ENCODE measurements at regions not wholly inside any gene's neighbourhood (a gene's known extent, or its start where the extent isn't known, plus 50 kb on each side); places are given as distances from the start of the nearest gene placed in this dataset.
"Not testable (repeated sequence)": the region's sequence is repeated elsewhere in the genome, so short reads cannot be mapped to it uniquely, and the experiment has no call there.

GRCh38 chrX:122154019-122154418 lies 1030.1 kb upstream of the GRIA3 start:
- intact Hi-C loops (cut with micrococcal nuclease), result no loop called here

DNA sequence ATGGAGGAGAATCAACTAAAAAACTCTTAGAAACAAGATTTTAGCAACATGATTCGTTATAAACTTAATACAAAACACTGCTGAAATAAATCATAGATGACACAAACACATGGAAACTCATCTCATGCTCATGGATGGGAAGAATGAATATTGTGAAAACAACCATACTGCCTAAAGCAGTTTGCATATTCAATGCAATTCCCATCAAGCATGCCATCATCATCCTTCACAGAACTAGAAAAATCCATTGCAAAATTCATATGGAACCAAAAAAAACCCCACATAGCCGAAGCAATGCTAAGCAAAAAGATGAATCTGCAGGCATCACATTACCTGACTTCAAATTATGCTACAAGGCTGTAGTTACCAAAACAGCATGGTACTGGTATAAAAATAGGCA lies 1015.8 kb upstream of the GRIA3 start:
- intact Hi-C loops (cut with micrococcal nuclease), result no loop called here

GRCh38 chrX:122184791-122185190 lies 999.3 kb upstream of the GRIA3 start:
- intact Hi-C loops (cut with micrococcal nuclease), result no loop called here

DNA sequence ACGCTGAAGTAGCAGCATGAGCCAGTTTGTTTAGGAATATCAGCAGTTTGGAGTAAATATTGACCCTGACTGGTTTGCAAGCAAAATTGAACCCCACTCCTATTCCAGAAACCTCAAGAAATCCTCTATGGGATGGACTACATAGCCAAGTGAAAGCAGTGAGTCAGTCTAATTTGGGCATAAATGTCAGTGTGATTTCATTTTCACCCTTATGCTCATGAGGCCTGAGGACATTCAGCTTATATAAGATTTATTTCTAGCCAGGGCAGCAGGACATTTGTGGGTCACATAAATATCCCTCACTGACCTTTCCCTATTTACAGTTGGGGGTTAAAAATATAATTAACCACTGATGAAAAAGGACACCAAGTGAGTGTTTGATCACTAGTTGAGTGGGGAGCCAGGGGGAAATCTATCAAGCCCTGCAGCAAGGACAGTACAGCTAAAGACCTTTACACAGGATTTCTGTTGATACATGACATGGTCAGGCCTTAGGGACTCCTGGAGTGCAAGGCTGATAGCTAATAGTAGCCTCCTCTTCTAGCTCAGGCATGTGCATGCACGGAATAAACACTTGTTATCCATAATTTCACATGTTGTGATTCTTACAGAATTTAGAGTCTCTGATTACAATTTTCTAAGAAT lies 996.9 kb upstream of the GRIA3 start:
- intact Hi-C loops (cut with micrococcal nuclease), result no loop called here

DNA sequence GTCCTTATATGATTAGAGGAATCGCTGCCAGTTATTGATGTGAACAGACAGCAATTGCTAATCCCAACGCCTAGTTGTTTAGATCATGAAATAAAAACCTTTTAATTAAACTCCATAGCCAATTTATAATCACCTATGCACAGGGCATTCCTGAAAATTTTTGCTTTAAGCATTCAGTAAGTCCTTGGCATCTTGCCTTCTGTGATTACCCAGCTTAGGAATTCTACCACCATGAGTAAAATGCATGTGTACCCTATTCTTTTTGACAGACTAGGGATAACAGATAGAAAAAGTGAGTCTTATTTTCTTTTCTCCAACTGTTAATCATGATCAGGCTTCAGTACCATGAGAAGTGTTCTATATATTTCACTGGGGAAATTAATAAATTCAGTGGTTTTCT lies 995.3 kb upstream of the GRIA3 start:
- intact Hi-C loops (cut with micrococcal nuclease), result no loop called here

- intact Hi-C loops (cut with micrococcal nuclease), result no loop called here
Measured at GRCh38 chrX:122196343-122196742, 987.7 kb upstream of the GRIA3 start.

GRCh38 chrX:122203399-122203798 lies 980.7 kb upstream of the GRIA3 start:
- intact Hi-C loops (cut with micrococcal nuclease), result loop anchor here (5.0 kb wide), 1 partner anchor 681 kb away; no protein-coding TSS in a partner anchor

GRCh38 chrX:122218666-122219065 lies 965.4 kb upstream of the GRIA3 start:
- intact Hi-C loops (cut with micrococcal nuclease), result no loop called here

- intact Hi-C loops (cut with micrococcal nuclease), result no loop called here
Measured at GRCh38 chrX:122219226-122219625, 964.9 kb upstream of the GRIA3 start.

GRCh38 chrX:122219735-122220134 lies 964.3 kb upstream of the GRIA3 start:
- intact Hi-C loops (cut with micrococcal nuclease), result no loop called here

GRCh38 chrX:122220644-122221373 lies 963.3 kb upstream of the GRIA3 start:
- intact Hi-C loops (cut with micrococcal nuclease), result no loop called here

DNA sequence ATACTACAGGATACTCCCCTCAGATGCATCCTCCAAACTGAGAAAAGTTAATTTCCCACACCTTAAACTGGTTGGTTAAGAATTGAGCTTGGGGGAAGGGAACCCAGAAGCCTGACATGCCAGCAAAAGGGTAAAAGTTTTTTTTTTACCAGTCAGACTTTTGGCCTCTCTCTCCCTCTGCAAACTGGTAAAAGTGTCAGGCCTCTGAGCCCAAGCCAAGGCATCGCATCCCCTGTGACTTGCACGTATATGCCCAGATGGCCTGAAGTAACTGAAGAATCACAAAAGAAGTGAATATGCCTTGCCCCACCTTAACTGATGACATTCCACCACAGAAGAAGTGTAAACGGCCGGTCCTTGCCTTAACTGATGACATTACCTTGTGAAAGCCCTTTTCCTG lies 962.3 kb upstream of the GRIA3 start:
- intact Hi-C loops (cut with micrococcal nuclease), result not testable (repeated sequence)

GRCh38 chrX:122224137-122224536 lies 959.9 kb upstream of the GRIA3 start:
- intact Hi-C loops (cut with micrococcal nuclease), result not testable (repeated sequence)

GRCh38 chrX:122238801-122239200 lies 945.3 kb upstream of the GRIA3 start:
- intact Hi-C loops (cut with micrococcal nuclease), result no loop called here

GRCh38 chrX:122241959-122242358 lies 942.1 kb upstream of the GRIA3 start:
- intact Hi-C loops (cut with micrococcal nuclease), result no loop called here

- intact Hi-C loops (cut with micrococcal nuclease), result no loop called here
Measured at GRCh38 chrX:122244080-122244479, 940.0 kb upstream of the GRIA3 start.

DNA sequence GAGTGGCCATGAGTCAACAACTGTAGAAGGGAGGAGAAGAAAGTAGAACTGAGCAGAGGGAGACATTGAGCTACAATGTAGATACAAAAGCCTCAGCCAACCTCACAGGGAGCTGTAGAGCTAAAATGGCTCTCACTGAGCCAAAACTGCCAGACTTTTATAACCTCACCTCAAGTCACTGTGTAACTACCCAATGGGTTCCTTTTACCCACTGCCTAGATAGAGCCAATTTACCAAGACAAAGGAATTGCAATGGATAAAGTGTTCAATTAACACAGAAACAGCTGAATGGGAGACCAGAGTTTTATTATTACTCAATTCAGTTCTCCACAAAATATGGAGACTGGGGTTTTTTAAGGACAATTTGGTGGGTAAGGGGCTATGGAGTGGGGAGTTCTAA lies 938.9 kb upstream of the GRIA3 start:
- intact Hi-C loops (cut with micrococcal nuclease), result no loop called here

GRCh38 chrX:122245943-122246342 lies 938.1 kb upstream of the GRIA3 start:
- intact Hi-C loops (cut with micrococcal nuclease), result no loop called here

- intact Hi-C loops (cut with micrococcal nuclease), result no loop called here
Measured at GRCh38 chrX:122246937-122247336, 937.1 kb upstream of the GRIA3 start.

DNA sequence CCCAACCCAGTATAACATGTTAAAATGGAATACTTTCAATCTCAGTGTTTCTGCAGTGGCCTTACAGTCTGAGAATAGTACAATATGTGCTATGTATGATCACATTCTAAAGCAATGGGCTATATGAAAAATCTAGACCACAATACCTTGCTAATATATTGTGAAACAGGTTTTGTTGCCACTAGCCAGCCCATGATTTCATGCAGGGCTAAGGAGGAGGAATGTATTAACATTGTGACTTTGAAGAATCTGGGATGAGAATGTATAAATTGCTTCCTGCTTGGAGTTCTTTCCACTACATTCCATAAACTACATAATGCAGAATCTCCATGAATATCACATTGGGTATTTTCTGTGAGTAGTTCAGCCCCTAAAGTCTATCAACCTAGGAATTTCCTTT lies 935.4 kb upstream of the GRIA3 start:
- intact Hi-C loops (cut with micrococcal nuclease), result no loop called here

DNA sequence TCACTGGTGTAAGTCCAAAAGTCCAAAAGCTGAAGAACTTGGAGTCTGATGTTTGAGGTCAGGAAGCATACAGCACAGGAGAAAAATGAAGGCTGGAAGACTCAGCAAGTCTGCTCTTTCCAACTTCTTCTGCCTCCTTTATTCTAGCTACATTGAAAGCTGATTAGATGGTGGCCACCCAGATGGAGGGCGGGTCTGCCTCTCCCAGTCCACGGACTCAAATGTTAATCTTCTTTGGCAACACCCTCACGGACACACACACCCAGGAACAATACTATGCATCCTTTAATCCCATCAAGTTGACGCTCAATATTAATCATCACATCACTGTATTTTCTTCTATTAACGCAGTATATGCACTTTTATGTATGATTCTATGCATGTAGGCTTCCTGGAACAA lies 931.6 kb upstream of the GRIA3 start:
- intact Hi-C loops (cut with micrococcal nuclease), result no loop called here

DNA sequence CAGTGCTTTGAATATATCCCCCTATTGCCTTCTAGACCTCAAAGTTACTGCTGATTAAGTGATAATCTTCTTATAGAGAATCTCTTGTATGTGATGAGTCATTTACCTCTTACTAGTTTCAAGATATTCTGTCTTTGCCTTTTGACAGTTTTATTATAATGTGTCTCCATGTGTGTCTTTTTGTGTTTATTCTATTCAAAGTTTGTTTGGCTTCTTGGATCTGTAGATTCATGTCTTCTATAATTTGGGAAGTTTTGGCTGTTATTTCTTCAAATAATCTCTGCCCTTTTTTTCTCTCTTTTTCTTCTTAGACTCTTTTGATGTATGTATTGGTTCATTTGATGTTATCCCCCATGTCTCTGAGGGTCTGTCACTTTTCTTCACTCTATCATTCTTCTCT lies 915.7 kb upstream of the GRIA3 start:
- intact Hi-C loops (cut with micrococcal nuclease), result no loop called here

- intact Hi-C loops (cut with micrococcal nuclease), result no loop called here
Measured at GRCh38 chrX:122269243-122269781, 914.8 kb upstream of the GRIA3 start.

Data from T-helper 1 cell treated with Interleukin-12 subunit alpha and Interleukin-12 subunit beta and Interleukin-4 antibody, amounts not matched to agents 30 ng/mL and 1 ng/mL, for 36 hours (primary cell).